ENCODE measurements at regions not wholly inside any gene's neighbourhood (a gene's known extent, or its start where the extent isn't known, plus 50 kb on each side); places are given as distances from the start of the nearest gene placed in this dataset.

- TF ChIP-seq CTCF (conservative IDR thresholded peaks at IDR 0.05 in 1 of 2, IDR thresholded peaks at IDR 0.05 in 1 of 2; ENCODE audit: low read depth in 1 of 2, low read length in 2 of 2) (no peak), EZH2 (IDR thresholded peaks at IDR 0.05; ENCODE audit: low read length, missing control alignments) (no peak)
These were observed 82.2 kb upstream of the CDH13 start for GRCh38 chr16:82544378-82545160.

All from fibroblast of lung (primary cell).